Skin epidermis (tissue), 12 donors: ENCODE measurements at regions not wholly inside any gene's neighbourhood (a gene's known extent, or its start where the extent isn't known, plus 50 kb on each side); places are given as distances from the start of the nearest gene placed in this dataset.

ENCODE experiments used
- H3K27ac ChIP-seq, 21 experiments: fragments of 200-600 bp; sonication (generic) in 11 of 21; one replicate each; pipeline ENCODE4 v1.5.0; 2020; ENCODE audit warnings: mild to moderate bottlenecking in 3 of 21, inconsistent platforms in 2 of 21, moderate library complexity in 2 of 21
- H3K4me3 ChIP-seq, 7 experiments: fragments of 200-600 bp; sonication (generic) in 2 of 7; one replicate each; pipeline ENCODE4 v1.5.0; 2020; ENCODE audit warnings: inconsistent platforms in 2 of 7, mild to moderate bottlenecking in 2 of 7, moderate library complexity in 1 of 7

DNA sequence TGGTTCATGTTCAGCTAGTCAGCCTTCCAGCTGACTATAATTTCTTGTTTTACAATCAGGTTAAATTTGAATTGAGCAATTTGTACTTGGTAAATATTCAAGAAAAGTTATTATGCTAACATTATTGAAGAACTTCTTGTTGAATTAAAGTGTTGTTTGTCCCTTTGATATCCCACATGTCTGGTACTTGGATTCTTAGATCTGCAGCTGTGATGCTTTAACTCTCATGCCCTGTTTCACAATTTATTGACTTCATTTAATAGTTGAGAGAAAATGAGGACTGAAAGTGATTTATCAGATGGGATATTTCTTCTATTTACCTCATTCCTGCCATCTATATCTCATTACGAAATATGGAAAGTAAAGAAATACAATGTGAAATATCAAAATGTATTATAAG, 92.8 kb downstream of the FASLG start:
- H3K4me3 ChIP-seq, result no peak overlapping the region
- H3K27ac ChIP-seq, result no peak overlapping the region

DNA sequence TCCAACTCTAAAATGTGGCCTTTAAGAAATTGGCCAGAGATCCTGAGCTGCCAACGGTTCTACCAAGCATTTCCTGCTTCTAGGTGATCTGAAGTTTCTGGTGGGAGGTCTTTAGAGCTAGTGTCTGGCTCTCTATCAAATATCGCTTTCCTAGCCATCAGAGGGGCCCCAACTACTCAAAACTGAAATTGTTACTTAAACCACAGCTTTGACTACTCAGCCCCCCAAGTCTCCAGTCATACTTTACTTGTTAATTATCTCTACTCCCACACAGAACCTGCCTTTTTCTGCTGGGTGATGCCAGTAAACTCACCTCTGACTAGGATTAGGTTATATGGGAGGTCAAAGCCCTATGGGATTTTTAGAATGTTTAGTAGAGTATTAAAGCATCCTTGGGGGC, 95.1 kb downstream of the FASLG start:
- Histone ChIP-seq H3K27ac (no peak overlapping the region), H3K4me3 (no peak overlapping the region)

DNA sequence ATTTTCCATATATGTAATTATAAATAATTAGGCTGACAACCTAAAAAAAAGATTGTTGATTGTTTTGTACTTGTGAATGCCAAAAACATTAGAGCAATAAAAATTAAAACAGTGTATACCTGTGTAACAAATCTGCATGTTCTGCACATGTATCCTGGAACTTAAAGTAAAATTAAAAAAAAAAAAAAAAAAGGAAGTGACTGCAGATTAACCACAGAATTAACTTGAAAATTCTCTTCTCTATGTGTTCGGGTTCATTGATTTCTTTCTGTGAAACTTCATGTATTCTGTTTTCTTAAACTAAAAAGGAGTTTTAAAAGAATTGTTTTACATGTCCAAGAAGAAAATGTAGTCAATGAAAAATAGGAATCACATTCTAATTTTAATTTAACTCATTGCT, 95.7 kb downstream of the FASLG start:
- no peak overlapping the region for H3K4me3 ChIP-seq
- H3K27ac ChIP-seq, result no peak overlapping the region

DNA sequence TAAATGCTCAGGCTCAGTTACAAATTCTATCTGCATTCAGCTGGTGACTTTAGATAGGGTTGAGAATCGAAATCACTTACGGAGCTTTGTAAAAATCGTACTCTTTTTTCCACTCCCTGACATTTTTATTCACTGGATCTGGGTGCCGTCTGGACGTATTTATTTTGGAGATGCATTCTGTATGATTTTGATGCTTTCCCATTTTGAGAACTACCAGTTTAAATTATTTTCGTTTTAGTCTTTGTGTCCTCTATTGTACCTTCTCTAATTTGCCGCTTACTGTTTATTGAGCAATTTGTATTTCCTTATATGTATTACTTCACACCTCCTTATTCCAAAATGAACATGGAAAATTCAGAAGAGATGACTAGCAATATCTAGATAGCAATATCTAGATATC, 96.2 kb downstream of the FASLG start:
- Histone ChIP-seq H3K27ac (no peak overlapping the region), H3K4me3 (no peak overlapping the region)

DNA sequence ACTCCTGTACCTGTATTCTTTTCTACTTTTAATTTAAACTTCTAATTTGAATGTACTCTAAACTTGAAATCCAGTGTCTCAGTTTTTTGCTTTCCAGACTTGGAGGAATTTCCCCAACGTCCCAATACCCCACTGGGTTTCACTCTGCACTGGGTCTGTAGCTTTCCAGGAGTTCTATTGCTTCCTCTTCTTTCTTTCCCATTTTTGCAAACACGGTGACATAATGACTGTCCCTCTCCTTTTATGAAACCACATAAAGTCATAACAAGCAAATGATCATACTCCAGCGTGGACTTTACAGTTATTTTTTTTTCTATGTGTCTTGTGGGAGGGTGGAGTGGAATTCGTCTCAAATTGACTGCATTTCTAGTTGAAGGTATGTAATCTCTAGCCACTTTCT, 97.1 kb downstream of the FASLG start:
- H3K4me3 ChIP-seq, result no peak overlapping the region
- no peak overlapping the region for H3K27ac ChIP-seq

DNA sequence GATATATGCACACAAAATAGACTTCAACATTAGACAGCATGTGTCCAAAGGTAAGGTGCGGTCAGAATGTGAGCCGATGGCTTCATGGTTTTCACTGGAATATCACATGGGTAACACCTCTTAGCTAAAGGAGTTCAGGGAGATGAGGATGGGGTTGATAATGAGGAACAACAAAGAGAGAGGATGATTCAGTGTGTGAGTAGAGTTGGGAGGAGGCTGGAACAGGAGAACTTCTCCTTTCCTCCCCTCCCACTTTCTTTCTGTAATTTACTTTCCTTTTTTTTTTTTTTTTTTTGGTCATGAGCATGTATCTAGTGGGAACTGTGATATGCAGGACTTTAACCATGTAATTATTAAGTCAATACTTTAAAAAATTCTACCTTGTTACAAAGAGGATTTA, 99.4 kb downstream of the FASLG start:
- no peak overlapping the region for H3K4me3 ChIP-seq
- H3K27ac ChIP-seq, result no peak overlapping the region

DNA sequence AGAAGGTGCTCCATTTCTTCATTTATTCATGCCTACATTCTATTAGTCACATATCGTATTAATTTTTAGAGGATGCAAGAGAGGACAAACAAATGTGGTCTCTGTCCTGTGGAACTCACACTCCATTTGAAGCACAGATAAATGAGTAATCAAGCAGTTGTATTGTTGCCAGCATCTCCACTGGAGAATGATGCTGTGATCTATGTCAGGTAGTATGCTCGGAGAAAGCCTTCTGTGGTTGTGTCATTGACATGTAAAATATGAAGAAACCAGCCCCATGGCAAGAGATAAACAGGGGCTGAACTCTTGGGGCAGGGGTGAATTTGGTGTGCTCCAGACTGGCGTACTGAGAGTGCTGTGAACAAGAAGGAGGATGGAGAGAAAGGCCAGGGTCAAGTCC, 101.2 kb downstream of the FASLG start:
- Histone ChIP-seq H3K4me3 (no peak overlapping the region), H3K27ac (no peak overlapping the region)

DNA sequence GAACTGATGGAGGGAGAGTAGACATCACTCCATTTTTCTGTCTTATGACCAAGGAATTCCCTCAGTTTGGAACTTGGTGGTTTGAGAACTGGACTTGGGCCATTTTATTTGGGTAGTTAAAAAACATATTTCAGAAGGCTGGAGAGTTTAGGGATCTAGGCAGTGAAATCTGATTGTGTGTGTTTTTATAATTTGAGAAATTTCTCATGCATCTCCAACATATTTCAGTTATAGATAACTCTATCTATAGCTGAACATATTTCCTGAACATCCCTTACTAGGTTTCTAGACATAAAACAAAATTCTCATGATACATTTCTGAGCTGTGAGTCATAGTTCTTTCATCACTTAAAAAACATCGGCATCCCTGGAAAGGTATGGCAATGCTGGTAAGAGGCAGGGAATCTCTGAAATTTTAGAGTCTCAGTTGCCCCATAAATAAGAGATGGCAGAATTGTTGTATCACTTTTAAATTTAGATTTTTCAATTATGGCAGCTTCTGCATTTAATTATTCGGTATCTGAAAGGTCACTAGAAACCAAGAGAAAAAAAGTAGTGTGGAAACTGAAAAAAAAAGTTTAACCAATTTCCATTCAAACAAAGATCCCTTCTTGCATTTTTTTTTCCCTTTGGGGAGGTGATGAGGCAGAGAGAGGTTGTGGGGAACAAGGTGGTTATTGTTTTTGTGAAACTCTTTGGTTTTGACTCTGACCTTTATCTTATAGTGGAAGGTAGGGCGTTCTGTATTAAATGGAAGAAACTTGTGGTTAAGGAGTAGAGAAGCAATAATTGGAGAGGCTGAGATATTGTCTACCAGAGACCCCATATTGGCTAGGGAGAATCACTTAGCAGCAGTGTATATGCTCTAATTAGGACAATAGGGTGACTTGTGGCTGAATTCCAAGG, 102.9 kb downstream of the FASLG start:
- Histone ChIP-seq H3K4me3 (no peak overlapping the region), H3K27ac (no peak overlapping the region)

DNA sequence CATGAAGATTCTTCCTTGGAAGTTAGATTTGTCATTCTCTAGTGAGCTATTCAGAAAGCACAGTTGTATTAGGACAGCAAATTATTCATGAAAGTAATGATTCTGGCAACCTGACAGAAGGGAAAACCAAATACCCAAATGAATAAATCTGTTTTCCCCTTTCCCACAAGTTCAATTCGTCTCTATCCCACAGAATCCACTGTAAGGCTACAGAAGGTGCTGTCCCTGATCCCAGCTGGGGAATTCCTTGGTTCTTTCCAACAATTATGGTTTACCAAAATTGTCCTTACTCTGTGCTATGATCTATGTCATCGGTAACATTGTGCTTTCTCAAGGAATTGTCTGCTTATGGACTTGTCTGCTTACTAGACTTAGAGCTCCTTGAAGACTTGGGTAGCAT, 104.2 kb downstream of the FASLG start:
- Histone ChIP-seq H3K27ac (no peak overlapping the region), H3K4me3 (no peak overlapping the region)

DNA sequence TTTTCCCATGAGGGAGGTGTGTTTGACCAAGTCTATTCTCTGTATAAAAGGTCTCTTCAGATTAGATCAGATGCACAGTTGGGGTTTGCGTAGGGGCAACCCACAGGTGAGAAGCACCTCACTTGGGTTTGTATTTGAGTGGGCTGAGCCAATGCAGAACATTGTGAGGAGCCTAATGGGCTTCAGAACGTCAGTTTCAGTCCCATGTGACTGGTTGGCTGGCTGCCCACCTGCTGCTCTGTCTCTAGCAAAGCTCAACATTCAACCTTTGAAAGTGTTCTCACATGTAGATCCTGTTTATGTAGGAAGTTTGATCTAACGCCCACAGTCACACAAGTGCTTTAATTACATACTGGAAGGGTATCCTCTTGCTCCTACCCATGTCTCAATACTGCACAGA, 105.5 kb downstream of the FASLG start:
- Histone ChIP-seq H3K4me3 (no peak overlapping the region), H3K27ac (no peak overlapping the region)

DNA sequence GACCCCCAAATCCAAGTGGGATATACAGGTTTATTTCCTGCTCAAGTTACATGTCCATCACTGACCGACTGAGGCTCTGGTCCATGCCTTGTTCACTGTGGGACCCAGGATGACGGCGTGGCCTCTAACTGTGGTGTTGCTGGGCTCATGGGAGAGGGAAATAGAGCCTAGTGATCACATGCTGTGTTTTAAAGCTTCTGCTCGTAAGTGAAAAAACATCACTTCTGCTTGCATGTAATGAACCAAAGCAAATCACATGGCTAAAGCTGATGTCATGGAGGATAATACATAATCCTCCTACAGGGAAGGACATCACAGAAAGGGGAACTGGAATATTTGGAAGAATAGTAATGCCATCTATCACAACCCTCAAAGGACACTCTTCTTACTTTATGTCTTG, 107.6 kb downstream of the FASLG start:
- Histone ChIP-seq H3K4me3 (no peak overlapping the region), H3K27ac (no peak overlapping the region)

DNA sequence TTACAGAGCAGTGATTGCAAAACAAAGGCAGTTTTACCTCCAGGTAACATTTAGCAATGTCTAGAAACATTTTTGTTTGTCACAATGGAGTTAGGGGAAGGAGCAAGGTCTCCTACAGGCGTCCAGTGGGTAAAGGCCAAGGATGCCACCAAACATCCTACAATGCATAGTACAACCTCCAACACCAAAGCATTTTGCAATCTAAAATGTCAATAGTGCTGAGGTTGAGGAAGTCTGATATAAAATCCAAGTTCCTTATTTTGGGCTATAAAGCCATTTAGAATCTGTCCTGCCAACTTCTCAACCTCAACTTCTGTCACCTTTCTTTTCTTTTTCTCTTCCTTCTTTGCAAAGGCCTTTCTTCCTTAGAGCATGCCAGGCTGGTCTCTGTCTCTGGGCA, 111.2 kb downstream of the FASLG start:
- no peak overlapping the region for H3K27ac ChIP-seq
- H3K4me3 ChIP-seq, result no peak overlapping the region

DNA sequence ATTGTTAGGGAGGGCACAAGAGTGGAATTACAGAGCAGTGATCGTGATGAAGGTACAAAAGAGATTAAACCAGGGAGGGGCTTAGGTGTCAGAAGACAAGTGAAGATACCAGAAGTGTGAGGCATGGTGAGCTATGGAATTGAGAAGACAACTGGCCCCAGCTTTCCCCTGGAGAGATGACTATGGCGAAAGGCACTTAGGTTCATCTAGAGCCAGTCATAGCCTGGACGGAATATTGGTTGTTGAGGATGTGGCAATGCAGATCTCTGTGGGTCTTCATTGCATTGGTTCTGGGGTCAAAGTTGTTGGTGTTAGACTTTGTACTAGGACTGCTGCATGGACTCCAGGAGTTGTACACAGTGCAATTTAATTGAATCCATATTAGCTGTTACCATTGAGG, 115.7 kb downstream of the FASLG start:
- peak overlapping the region in 1 of 21 experiments; percentile 75 for H3K27ac ChIP-seq
- no peak overlapping the region for H3K4me3 ChIP-seq

DNA sequence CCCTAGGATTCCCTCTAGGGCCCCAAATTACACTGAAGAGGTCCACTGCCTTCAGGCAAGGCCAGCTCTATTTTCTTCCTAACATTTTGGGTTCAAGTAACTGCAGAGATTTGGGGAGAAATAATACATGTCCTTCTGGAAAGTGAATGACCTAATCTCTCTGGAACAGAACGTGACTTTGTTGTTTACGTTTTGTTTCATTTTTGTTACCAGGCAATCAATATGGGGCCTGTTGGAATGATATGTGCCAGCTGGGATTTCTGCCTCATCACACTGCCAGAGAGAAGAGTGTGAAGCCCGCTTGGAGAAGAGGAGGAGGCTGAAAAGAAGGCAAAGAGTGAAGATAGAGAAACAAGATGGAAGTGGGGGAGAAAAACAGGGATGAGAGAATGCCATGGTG, 116.7 kb downstream of the FASLG start:
- Histone ChIP-seq H3K27ac (peak overlapping the region in 4 of 21 experiments; percentile 39 to 75 (median 68)), H3K4me3 (no peak overlapping the region)

DNA sequence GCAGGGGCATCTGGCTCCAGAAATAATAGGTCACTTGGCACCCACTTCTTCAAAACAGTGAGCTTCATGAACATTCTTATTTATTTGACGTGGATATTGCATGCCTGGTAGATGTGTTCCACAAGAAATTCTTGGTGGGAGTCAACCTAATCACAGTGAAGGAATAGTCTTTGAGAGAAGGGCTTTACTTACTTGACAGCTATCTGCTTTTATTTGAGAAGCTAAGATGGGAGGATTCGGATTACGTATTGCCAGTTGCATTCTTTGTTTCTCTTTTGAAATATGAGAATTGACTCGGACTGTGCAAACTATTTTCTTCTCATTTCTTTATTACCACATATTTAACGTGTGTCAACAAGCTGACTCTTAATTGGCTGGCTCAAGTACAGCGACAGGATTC, 117.2 kb downstream of the FASLG start:
- H3K4me3 ChIP-seq, result no peak overlapping the region
- H3K27ac ChIP-seq, result peak overlapping the region in 4 of 21 experiments; percentile 39 to 75 (median 68)

DNA sequence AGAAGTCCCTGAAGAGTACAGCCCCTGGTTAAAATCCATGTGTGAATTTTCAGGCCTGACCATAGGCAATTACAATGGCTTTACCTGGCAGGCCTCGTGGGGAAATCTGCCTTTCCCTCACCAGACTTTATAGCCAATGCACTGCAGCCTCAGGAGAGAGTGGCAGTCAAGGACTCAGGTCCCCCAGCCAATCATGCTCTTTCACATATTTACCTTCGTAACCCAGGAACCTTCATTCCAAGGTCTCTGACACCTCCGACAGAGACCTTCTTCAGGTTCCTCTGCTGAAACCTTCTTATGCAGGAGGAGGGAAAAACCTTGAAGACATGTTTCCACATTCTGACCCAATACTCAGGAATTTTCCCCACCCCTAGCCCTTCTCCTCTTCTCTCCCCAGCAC, 118.9 kb downstream of the FASLG start:
- H3K27ac ChIP-seq, result peak overlapping the region in 1 of 21 experiments; percentile 13
- no peak overlapping the region for H3K4me3 ChIP-seq

DNA sequence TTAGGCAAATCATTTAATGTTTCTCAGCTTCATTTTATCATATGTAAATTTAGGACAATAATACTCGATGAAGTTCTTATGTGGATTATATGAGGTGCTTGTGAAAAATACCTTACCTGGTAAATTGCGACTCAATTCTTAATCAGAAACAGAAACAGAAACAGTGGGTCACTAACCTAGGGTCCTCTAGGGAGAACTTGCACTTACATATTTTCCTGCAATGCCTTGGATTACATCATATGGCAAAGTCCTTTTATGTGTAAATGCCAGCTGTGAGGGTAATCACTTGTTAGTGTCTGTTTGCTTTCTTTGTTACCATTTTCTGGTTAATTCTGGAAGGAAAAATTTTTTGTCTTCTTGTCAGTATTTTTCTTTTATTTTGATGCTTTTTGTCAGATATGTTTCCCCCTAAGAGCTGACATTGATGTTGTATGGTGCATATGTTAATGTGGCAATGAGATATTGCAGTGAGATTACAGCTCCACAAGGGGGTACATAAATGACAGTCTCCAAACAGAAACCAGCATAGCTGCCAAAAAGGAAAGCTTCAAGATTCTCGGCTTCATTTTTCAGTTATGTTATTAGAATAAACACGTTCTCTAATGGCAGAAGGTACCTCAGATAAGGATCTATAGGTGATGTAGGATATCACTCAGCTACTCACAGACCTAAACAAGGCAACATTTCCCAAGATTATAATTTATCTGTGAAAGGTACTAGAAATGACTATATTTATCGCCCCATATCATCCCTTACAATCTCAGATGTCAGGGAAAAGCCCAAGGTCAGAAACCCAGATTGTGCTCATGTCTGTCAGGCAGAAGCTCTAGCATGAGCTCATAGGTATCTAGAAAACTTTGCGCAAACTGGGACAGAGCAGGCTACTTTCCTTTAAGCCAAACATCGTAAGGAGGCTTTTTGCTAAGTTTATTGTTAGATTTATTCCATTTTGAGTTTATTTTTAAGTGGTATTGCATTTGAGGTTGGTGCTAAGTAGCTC, 119.9 kb downstream of the FASLG start:
- Histone ChIP-seq H3K27ac (peak overlapping the region in 2 of 21 experiments; percentile 36 to 49), H3K4me3 (no peak overlapping the region)

DNA sequence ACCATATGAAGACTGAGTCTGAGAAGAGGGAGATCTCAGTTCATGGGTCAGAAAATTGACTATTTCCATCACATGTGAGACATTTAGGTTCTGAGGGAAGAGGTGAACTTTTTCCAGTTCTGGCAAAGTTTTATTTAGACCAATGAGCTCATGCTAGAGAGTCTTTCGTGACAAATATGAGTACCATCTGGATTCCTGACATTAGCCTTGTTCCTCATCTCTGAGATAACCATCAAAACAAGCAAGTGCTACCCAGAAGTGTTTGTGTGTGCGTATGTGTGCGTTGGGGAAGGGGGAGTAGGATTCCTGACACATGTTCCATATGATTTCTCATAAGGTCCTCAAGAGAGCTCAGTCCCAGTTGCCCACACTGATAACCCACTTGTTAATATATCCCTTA, 120.6 kb downstream of the FASLG start:
- Histone ChIP-seq H3K27ac (peak overlapping the region in 2 of 21 experiments; percentile 36 to 49), H3K4me3 (no peak overlapping the region)

DNA sequence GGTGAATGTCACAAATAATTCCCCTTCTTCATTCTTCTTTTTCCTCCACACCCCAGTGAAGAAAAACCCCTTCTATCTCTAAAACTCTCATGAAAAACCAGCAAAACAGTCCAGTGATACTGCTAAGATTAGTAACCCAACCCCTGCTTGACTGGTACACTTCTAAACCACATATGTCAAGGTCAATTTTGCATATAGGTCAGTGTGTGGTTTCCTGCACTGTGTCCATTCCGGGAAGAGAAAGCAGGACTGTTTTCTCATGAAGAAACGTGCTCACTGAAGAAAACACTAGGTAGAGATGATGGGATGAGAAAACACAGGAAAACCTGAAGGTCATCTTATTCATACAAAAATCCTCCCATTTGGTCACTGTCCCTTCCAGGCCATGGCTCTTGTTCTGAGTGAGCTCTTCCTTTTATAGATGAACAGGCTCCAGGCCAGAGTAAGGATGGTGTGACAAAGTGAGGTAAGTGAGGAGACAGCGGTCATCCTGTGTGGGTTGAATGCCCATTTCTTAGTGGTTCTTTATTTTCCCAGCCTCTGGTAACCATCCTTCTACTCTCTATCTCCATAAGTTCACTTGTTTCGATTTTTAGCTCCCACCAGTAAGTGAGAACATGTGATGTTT, 122.7 kb downstream of the FASLG start:
- H3K27ac ChIP-seq, result no peak overlapping the region
- H3K4me3 ChIP-seq, result no peak overlapping the region

DNA sequence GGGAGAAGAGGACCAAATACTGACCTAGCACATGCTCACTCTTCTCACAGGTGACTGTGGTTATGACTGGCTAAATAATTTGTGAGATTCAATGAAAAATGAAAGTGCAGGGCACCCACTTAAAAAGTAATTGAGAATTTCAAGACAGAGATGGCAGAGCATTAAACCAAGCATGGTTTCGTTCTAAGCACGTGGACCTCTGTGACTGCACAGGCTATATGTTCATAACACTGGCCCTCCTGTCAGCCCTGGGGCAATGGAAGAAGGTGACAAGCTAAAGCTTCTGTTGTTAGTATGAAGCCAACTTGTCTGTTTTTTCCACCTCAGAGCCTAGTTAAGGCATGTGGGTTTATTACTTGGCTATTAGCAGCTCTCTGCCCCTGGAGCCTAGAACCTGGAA, 130.9 kb downstream of the FASLG start:
- Histone ChIP-seq H3K27ac (no peak overlapping the region), H3K4me3 (no peak overlapping the region)
